ENCODE measurements at regions not wholly inside any gene's neighbourhood (a gene's known extent, or its start where the extent isn't known, plus 50 kb on each side); places are given as distances from the start of the nearest gene placed in this dataset.
A peak's percentile ranks its signal among the peaks of the same experiment; 100 is the strongest.

- Mint-ChIP-seq H3K27ac (no peak overlapping the region), H3K36me3 (ENCODE audit: low read depth) (no peaks in the 10 kb centered on the region)
These were observed 239.0 kb upstream of the SSTR1 start for GRCh38 chr14:37968664-37969240.

DNA sequence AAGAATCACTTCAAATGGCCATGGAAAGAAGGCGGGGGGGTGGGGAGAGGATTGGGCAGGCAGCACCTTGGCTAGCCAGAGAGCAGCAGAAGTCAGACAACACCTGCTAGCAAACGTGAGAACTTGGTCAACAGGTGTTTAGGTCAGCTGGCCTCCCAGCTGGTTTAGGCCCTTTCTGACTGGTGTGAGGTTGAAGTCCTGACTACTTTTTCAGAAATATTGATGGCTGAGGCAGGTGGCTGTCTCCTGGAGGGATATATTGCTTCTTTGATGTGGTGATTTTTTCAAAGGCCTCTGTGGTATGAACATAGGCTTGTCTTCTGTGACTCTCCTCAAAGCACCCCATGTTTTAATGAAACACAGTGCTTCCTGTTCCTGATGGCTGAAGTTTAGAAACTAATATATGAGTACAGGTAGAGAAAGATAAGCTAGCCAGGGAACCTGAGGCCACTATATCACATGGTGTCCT lies 238.2 kb upstream of the SSTR1 start:
- Mint-ChIP-seq H3K36me3 (ENCODE audit: low read depth) (no peaks in the 10 kb centered on the region), H3K27me3 (ENCODE audit: low read depth) (no peaks in the 10 kb centered on the region), H3K4me3 (no peak overlapping the region), H3K4me1 (ENCODE audit: low read depth) (peaks cover 2% of the 10 kb centered on the region), H3K27ac (no peak overlapping the region), H3K9me3 (ENCODE audit: insufficient read depth) (no peaks in the 10 kb centered on the region)
- ATAC-seq (no peak), DNase-seq (no peak)
- ChIA-PET POLR2A (interaction anchor here (0.5 kb wide), 1 partner anchor 346 kb away, joined by 3 read pairs; no protein-coding TSS in a partner anchor), CTCF (interaction anchor here (1.2 kb wide), 1 partner anchor 17 kb away, joined by 3 read pairs; no protein-coding TSS in a partner anchor)

More at GRCh38 chr14:37968664-37969240, 239.0 kb upstream of the SSTR1 start:
- DNase-seq, result no peak
- Mint-ChIP-seq H3K27me3 (ENCODE audit: low read depth) (no peaks in the 10 kb centered on the region), H3K4me1 (ENCODE audit: low read depth) (peaks cover 2% of the 10 kb centered on the region), H3K9me3 (ENCODE audit: insufficient read depth) (no peaks in the 10 kb centered on the region), H3K4me3 (no peak overlapping the region)
- ChIA-PET POLR2A (no interaction called here), CTCF (interaction anchor here (1.2 kb wide), 1 partner anchor 17 kb away, joined by 3 read pairs; no protein-coding TSS in a partner anchor)
- ATAC-seq, result no peak

DNA sequence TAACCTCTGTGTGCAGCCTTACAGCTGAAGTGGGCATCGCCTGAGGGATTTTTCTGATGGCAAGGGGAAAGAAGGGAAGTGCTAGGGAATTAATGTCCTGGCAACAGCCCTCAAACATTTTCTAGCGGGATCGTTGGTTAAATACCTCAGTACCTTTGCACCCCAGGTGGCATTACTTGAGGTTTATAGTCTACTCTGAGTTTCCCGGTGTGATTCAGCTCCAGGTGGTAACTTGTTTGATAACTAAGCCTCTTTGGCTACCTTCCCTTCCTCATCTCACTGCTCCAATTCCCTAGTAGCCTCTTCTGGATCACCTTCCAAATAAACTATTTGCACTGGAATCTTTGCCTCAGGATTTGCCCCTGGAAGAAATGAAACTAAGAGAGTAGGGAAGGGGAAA lies 237.0 kb upstream of the SSTR1 start:
- Mint-ChIP-seq H3K4me3 (no peak overlapping the region), H3K27ac (no peak overlapping the region), H3K4me1 (ENCODE audit: low read depth) (peaks cover 2% of the 10 kb centered on the region), H3K36me3 (ENCODE audit: low read depth) (no peaks in the 10 kb centered on the region), H3K27me3 (ENCODE audit: low read depth) (no peaks in the 10 kb centered on the region), H3K9me3 (ENCODE audit: insufficient read depth) (no peaks in the 10 kb centered on the region)
- no peak for DNase-seq
- ATAC-seq, result no peak
- CTCF ChIA-PET, result no interaction called here
- POLR2A ChIA-PET, result no interaction called here

- DNase-seq, result no peak
- Mint-ChIP-seq H3K27me3 (ENCODE audit: low read depth) (no peaks in the 10 kb centered on the region), H3K27ac (no peak overlapping the region), H3K36me3 (ENCODE audit: low read depth) (no peaks in the 10 kb centered on the region), H3K4me1 (ENCODE audit: low read depth) (peaks cover 2% of the 10 kb centered on the region), H3K4me3 (no peak overlapping the region), H3K9me3 (ENCODE audit: insufficient read depth) (no peaks in the 10 kb centered on the region)
- CTCF ChIA-PET, result no interaction called here
- ATAC-seq, result no peak
- POLR2A ChIA-PET, result no interaction called here
These were observed 234.5 kb upstream of the SSTR1 start for GRCh38 chr14:37972941-37973887.

GRCh38 chr14:37974421-37974820 lies 233.3 kb upstream of the SSTR1 start:
- H3K4me3 Mint-ChIP-seq, result no peak overlapping the region
- no peak overlapping the region for H3K27ac Mint-ChIP-seq
- ATAC-seq, result no peak
- no peaks in the 10 kb centered on the region for H3K36me3 Mint-ChIP-seq (ENCODE audit: low read depth)
- H3K27me3 Mint-ChIP-seq (ENCODE audit: low read depth), result no peaks in the 10 kb centered on the region
- no peaks in the 10 kb centered on the region for H3K9me3 Mint-ChIP-seq (ENCODE audit: insufficient read depth)
- H3K4me1 Mint-ChIP-seq (ENCODE audit: low read depth), result peaks cover 2% of the 10 kb centered on the region
- CTCF ChIA-PET, result no interaction called here
- DNase-seq, result no peak
- POLR2A ChIA-PET, result no interaction called here

DNA sequence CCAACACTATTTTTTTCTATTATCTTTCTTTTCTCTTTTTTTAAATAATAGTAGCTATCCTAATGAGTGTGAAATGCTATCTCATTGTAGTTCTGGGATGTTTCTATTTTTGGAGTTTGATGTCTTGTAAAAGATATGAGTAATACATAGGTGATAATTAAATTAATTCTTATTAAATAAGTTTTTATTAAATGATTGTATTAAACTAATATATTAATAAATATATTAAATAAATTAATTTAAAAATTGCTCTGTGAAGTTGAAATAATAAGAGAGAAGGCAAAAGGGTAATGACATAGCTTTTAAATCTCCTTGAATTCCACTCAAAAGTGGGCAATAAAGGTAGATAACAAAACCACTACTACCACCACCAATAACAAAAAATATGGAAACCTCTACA lies 230.2 kb upstream of the SSTR1 start:
- Mint-ChIP-seq H3K9me3 (ENCODE audit: insufficient read depth) (peaks cover 3% of the 10 kb centered on the region), H3K36me3 (ENCODE audit: low read depth) (no peaks in the 10 kb centered on the region), H3K4me1 (ENCODE audit: low read depth) (no peaks in the 10 kb centered on the region), H3K27me3 (ENCODE audit: low read depth) (no peaks in the 10 kb centered on the region), H3K4me3 (no peak overlapping the region), H3K27ac (no peak overlapping the region)
- no peak for DNase-seq
- POLR2A ChIA-PET, result no interaction called here
- CTCF ChIA-PET, result no interaction called here
- no peak for ATAC-seq

- DNase-seq (peak; percentile 69), ATAC-seq (no peak)
- Mint-ChIP-seq H3K4me1 (ENCODE audit: low read depth) (no peaks in the 10 kb centered on the region), H3K9me3 (ENCODE audit: insufficient read depth) (peaks cover 3% of the 10 kb centered on the region), H3K4me3 (no peak overlapping the region), H3K36me3 (ENCODE audit: low read depth) (no peaks in the 10 kb centered on the region), H3K27me3 (ENCODE audit: low read depth) (no peaks in the 10 kb centered on the region), H3K27ac (no peak overlapping the region)
- ChIA-PET CTCF (interaction anchor here (0.6 to 1.7 kb wide), 10 partner anchors 9 to 263 kb away, joined by 3 to 5 read pairs (median 3); no protein-coding TSS in a partner anchor), POLR2A (no interaction called here)
These were observed 221.8 kb upstream of the SSTR1 start for GRCh38 chr14:37985826-37986470.

- ATAC-seq (no peak), DNase-seq (no peak)
- no peaks in the 10 kb centered on the region for H3K4me1 Mint-ChIP-seq (ENCODE audit: low read depth)
- ChIA-PET POLR2A (no interaction called here), CTCF (interaction anchor here (0.6 kb wide), 1 partner anchor 177 kb away, joined by 3 read pairs; no protein-coding TSS in a partner anchor)
- no peak overlapping the region for H3K4me3 Mint-ChIP-seq
- H3K27me3 Mint-ChIP-seq (ENCODE audit: low read depth), result no peaks in the 10 kb centered on the region
- H3K27ac Mint-ChIP-seq, result no peak overlapping the region
- H3K9me3 Mint-ChIP-seq (ENCODE audit: insufficient read depth), result no peaks in the 10 kb centered on the region
- H3K36me3 Mint-ChIP-seq (ENCODE audit: low read depth), result no peaks in the 10 kb centered on the region
These were observed 219.2 kb upstream of the SSTR1 start for GRCh38 chr14:37988472-37988871.

- Mint-ChIP-seq H3K36me3 (ENCODE audit: low read depth) (no peaks in the 10 kb centered on the region), H3K27ac (no peak overlapping the region), H3K4me3 (no peak overlapping the region), H3K9me3 (ENCODE audit: insufficient read depth) (no peaks in the 10 kb centered on the region), H3K27me3 (ENCODE audit: low read depth) (no peaks in the 10 kb centered on the region), H3K4me1 (ENCODE audit: low read depth) (no peaks in the 10 kb centered on the region)
- ChIA-PET CTCF (no interaction called here), POLR2A (no interaction called here)
- DNase-seq (no peak), ATAC-seq (no peak)
These were observed 216.7 kb upstream of the SSTR1 start for GRCh38 chr14:37991027-37991426.

GRCh38 chr14:37992499-37992898 lies 215.2 kb upstream of the SSTR1 start:
- ATAC-seq, result no peak

GRCh38 chr14:37994846-37995372 lies 212.8 kb upstream of the SSTR1 start:
- DNase-seq (no peak), ATAC-seq (no peak)
- H3K9me3 Mint-ChIP-seq (ENCODE audit: insufficient read depth), result no peaks in the 10 kb centered on the region
- no peak overlapping the region for H3K27ac Mint-ChIP-seq
- no peaks in the 10 kb centered on the region for H3K27me3 Mint-ChIP-seq (ENCODE audit: low read depth)
- POLR2A ChIA-PET, result no interaction called here
- CTCF ChIA-PET, result interaction anchor here (1.0 kb wide), 1 partner anchor 9 kb away, joined by 4 read pairs; no protein-coding TSS in a partner anchor
- H3K4me3 Mint-ChIP-seq, result no peak overlapping the region
- H3K4me1 Mint-ChIP-seq (ENCODE audit: low read depth), result no peaks in the 10 kb centered on the region
- H3K36me3 Mint-ChIP-seq (ENCODE audit: low read depth), result no peaks in the 10 kb centered on the region

More at GRCh38 chr14:37992499-37992898, 215.2 kb upstream of the SSTR1 start:
- H3K27ac Mint-ChIP-seq, result no peak overlapping the region
- no peaks in the 10 kb centered on the region for H3K36me3 Mint-ChIP-seq (ENCODE audit: low read depth)
- CTCF ChIA-PET, result no interaction called here
- no peak overlapping the region for H3K4me3 Mint-ChIP-seq
- no peaks in the 10 kb centered on the region for H3K27me3 Mint-ChIP-seq (ENCODE audit: low read depth)
- no peaks in the 10 kb centered on the region for H3K9me3 Mint-ChIP-seq (ENCODE audit: insufficient read depth)
- DNase-seq, result no peak
- H3K4me1 Mint-ChIP-seq (ENCODE audit: low read depth), result no peaks in the 10 kb centered on the region
- POLR2A ChIA-PET, result no interaction called here

DNA sequence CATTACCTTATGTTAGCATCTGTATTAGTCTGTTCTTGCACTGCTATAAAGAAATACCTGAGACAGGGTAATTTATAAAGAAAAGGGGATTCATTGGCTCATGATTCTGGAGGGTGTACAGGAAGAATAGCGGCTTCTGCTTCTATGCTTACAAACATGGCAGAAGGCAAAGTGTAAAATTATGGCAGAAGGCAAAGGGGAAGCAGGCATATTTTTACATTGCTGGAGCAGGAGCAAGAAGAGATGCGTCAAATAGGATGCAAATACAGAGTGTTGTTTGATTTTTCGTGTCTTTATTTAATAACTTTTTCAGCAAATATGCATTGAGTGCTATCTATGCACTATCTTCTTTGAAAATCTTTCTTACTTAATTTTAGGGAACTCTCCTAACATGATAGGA lies 210.7 kb upstream of the SSTR1 start:
- Mint-ChIP-seq H3K27me3 (ENCODE audit: low read depth) (no peaks in the 10 kb centered on the region), H3K4me3 (no peak overlapping the region), H3K27ac (no peak overlapping the region), H3K9me3 (ENCODE audit: insufficient read depth) (no peaks in the 10 kb centered on the region), H3K4me1 (ENCODE audit: low read depth) (no peaks in the 10 kb centered on the region), H3K36me3 (ENCODE audit: low read depth) (no peaks in the 10 kb centered on the region)
- CTCF ChIA-PET, result no interaction called here
- POLR2A ChIA-PET, result no interaction called here
- no peak for ATAC-seq
- DNase-seq, result no peak

Data from activated CD8-positive, alpha-beta T cell treated with anti-CD3 and anti-CD28 coated beads, Interleukin-2, amount 10 ng/mL, durations not matched to agents 7 days and 5 days (primary cell).